ENCODE measurements at regions not wholly inside any gene's neighbourhood (a gene's known extent, or its start where the extent isn't known, plus 50 kb on each side); places are given as distances from the start of the nearest gene placed in this dataset.
"Not testable (repeated sequence)": the region's sequence is repeated elsewhere in the genome, so short reads cannot be mapped to it uniquely, and the experiment has no call there.

GRCh38 chr18:51570071-51570470 is 372.6 kb upstream of the MEX3C start:
- not testable (repeated sequence) for TF ChIP-seq CTCF (conservative IDR thresholded peaks at IDR 0.05; ENCODE audit: low read depth, low read length); EZH2 (IDR thresholded peaks at IDR 0.05; ENCODE audit: borderline replicate concordance, low read depth, low read length, poor library complexity, severe bottlenecking)

All from A673 (cell line).